ENCODE measurements at regions not wholly inside any gene's neighbourhood (a gene's known extent, or its start where the extent isn't known, plus 50 kb on each side); places are given as distances from the start of the nearest gene placed in this dataset.

GRCh38 chr5:122256388-122256787, 55.6 kb upstream of the SNCAIP start:
- no peak overlapping the region for H3K4me3 Mint-ChIP-seq
- ChIA-PET CTCF (no interaction called here), POLR2A (no interaction called here)
- no peaks in the 10 kb centered on the region; the same call in 1 of the 2 replicates for H3K27me3 Mint-ChIP-seq (ENCODE audit: low read depth)
- no peak overlapping the region for H3K27ac Mint-ChIP-seq
- DNase-seq (ENCODE audit: low spot score) = no peak
- H3K36me3 Mint-ChIP-seq = peaks cover 29% of the 10 kb centered on the region
- peaks cover 55% of the 10 kb centered on the region for H3K9me3 Mint-ChIP-seq
- ATAC-seq = no peak
- 0 out of 2 replicates have a peak, but pooled peaks cover 3% of the 10 kb centered on the region for H3K4me1 Mint-ChIP-seq
- TF ChIP-seq NR3C1 (CRISPR knock-in tag; conservative IDR thresholded peaks at IDR 0.05; ENCODE audit: low read depth) (no peak), NR2C2 (CRISPR knock-in tag; IDR thresholded peaks at IDR 0.05) (no peak), OVOL2 (CRISPR knock-in tag; IDR thresholded peaks at IDR 0.05; ENCODE audit: borderline replicate concordance) (no peak), FOXP4 (CRISPR knock-in tag; IDR thresholded peaks at IDR 0.05) (no peak), ZNF425 (CRISPR knock-in tag; conservative IDR thresholded peaks at IDR 0.05) (no peak), TCF7 (CRISPR knock-in tag; IDR thresholded peaks at IDR 0.05; ENCODE audit: low read depth) (no peak), ELF4 (CRISPR knock-in tag; IDR thresholded peaks at IDR 0.05; ENCODE audit: low read depth) (no peak), JUN (CRISPR knock-in tag; IDR thresholded peaks at IDR 0.05) (no peak)

- no peak for TF ChIP-seq FOXP1 (CRISPR knock-in tag; IDR thresholded peaks at IDR 0.05; ENCODE audit: borderline replicate concordance)
- no peak for TF ChIP-seq HMGXB4 (CRISPR knock-in tag; IDR thresholded peaks at IDR 0.05)
- TF ChIP-seq, protein P1, sequence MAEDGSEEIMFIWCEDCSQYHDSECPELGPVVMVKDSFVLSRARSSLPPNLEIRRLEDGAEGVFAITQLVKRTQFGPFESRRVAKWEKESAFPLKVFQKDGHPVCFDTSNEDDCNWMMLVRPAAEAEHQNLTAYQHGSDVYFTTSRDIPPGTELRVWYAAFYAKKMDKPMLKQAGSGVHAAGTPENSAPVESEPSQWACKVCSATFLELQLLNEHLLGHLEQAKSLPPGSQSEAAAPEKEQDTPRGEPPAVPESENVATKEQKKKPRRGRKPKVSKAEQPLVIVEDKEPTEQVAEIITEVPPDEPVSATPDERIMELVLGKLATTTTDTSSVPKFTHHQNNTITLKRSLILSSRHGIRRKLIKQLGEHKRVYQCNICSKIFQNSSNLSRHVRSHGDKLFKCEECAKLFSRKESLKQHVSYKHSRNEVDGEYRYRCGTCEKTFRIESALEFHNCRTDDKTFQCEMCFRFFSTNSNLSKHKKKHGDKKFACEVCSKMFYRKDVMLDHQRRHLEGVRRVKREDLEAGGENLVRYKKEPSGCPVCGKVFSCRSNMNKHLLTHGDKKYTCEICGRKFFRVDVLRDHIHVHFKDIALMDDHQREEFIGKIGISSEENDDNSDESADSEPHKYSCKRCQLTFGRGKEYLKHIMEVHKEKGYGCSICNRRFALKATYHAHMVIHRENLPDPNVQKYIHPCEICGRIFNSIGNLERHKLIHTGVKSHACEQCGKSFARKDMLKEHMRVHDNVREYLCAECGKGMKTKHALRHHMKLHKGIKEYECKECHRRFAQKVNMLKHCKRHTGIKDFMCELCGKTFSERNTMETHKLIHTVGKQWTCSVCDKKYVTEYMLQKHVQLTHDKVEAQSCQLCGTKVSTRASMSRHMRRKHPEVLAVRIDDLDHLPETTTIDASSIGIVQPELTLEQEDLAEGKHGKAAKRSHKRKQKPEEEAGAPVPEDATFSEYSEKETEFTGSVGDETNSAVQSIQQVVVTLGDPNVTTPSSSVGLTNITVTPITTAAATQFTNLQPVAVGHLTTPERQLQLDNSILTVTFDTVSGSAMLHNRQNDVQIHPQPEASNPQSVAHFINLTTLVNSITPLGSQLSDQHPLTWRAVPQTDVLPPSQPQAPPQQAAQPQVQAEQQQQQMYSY (CRISPR knock-in tag; IDR thresholded peaks at IDR 0.05) = no peak
- POLR2A ChIA-PET = no interaction called here
- no peaks in the 10 kb centered on the region; the same call in 1 of the 2 replicates for H3K27me3 Mint-ChIP-seq (ENCODE audit: low read depth)
Observed at GRCh38 chr5:122257000-122257399, 55.0 kb upstream of the SNCAIP start.

GRCh38 chr5:122258241-122258640, 53.8 kb upstream of the SNCAIP start:
- Mint-ChIP-seq H3K4me1 (no peaks in the 10 kb centered on the region), H3K27me3 (ENCODE audit: low read depth) (no peaks in the 10 kb centered on the region; the same call in 1 of the 2 replicates), H3K4me3 (no peak overlapping the region), H3K27ac (no peak overlapping the region), H3K36me3 (peaks cover 24% of the 10 kb centered on the region), H3K9me3 (peaks cover 47% of the 10 kb centered on the region)
- ChIA-PET POLR2A (no interaction called here), CTCF (no interaction called here)
- DNase-seq (ENCODE audit: low spot score) (no peak), ATAC-seq (no peak)
- TF ChIP-seq ZBTB21 (CRISPR knock-in tag; IDR thresholded peaks at IDR 0.05; ENCODE audit: borderline replicate concordance) (no peak), PRRX2 (CRISPR knock-in tag; IDR thresholded peaks at IDR 0.05) (no peak), MAX (CRISPR knock-in tag; IDR thresholded peaks at IDR 0.05) (no peak), TP53 (CRISPR knock-in tag; IDR thresholded peaks at IDR 0.05) (no peak)

More at GRCh38 chr5:122257000-122257399, 55.0 kb upstream of the SNCAIP start:
- H3K36me3 Mint-ChIP-seq = peaks cover 29% of the 10 kb centered on the region
- H3K4me1 Mint-ChIP-seq = 0 out of 2 replicates have a peak, but pooled peaks cover 3% of the 10 kb centered on the region
- DNase-seq (ENCODE audit: low spot score) (no peak), ATAC-seq (no peak)
- H3K9me3 Mint-ChIP-seq = peaks cover 53% of the 10 kb centered on the region
- H3K27ac Mint-ChIP-seq = no peak overlapping the region
- CTCF ChIA-PET = no interaction called here
- H3K4me3 Mint-ChIP-seq = no peak overlapping the region
